ENCODE measurements at regions not wholly inside any gene's neighbourhood (a gene's known extent, or its start where the extent isn't known, plus 50 kb on each side); places are given as distances from the start of the nearest gene placed in this dataset.

DNA sequence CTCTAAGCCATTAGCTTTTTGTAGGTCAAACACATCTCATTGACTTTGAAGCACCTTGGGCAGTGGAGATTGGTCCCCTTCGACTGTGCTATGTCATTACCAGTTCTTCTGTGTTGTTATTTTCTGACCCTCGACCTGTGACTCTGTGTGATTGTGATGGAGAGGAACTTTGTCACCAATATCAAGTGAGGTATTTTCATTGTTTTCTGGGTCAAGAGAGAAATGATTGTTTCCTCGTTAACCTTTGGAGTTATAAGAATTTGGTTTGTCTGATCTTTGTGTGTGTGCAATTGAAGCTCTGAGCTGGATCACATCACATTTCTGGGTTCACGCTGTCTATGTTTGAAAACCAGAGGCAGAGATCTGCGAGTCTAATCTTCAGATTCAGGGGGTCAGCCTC lies 432.2 kb upstream of the KLF6 start:
- TF ChIP-seq ZNF311 (tag by site-specific recombination; IDR thresholded peaks at IDR 0.05; ENCODE audit: borderline replicate concordance) (no peak), ZNF16 (tag by site-specific recombination; IDR thresholded peaks at IDR 0.05; ENCODE audit: low read depth) (no peak), ZFP69B (tag by site-specific recombination; IDR thresholded peaks at IDR 0.05) (no peak), ZNF140 (tag by site-specific recombination; IDR thresholded peaks at IDR 0.05) (no peak), YY1 (tag by site-specific recombination; IDR thresholded peaks at IDR 0.05) (no peak), ZNF175 (tag by site-specific recombination; IDR thresholded peaks at IDR 0.05) (no peak)
- TF ChIP-seq, protein P1, sequence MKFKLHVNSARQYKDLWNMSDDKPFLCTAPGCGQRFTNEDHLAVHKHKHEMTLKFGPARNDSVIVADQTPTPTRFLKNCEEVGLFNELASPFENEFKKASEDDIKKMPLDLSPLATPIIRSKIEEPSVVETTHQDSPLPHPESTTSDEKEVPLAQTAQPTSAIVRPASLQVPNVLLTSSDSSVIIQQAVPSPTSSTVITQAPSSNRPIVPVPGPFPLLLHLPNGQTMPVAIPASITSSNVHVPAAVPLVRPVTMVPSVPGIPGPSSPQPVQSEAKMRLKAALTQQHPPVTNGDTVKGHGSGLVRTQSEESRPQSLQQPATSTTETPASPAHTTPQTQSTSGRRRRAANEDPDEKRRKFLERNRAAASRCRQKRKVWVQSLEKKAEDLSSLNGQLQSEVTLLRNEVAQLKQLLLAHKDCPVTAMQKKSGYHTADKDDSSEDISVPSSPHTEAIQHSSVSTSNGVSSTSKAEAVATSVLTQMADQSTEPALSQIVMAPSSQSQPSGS (tag by site-specific recombination; IDR thresholded peaks at IDR 0.05; ENCODE audit: low read depth): no peak
